Ramos (cell line): ENCODE measurements at regions not wholly inside any gene's neighbourhood (a gene's known extent, or its start where the extent isn't known, plus 50 kb on each side); places are given as distances from the start of the nearest gene placed in this dataset.
"Not testable (repeated sequence)": the region's sequence is repeated elsewhere in the genome, so short reads cannot be mapped to it uniquely, and the experiment has no call there.

Experiments used
- in situ Hi-C: fragments of 300-500 bp; cut with MboI; formaldehyde crosslinking; loops from one replicate; pipeline ENCODE4 v1.14.3; 2022; ENCODE audit warnings: low sequenced_read_pairs; ENCODE audit not compliant: unreplicated experiment

GRCh38 chr21:38908537-38908936 lies 102.8 kb downstream of the ETS2 start:
- in situ Hi-C loops, result no loop called here

GRCh38 chr21:38905752-38906151 lies 100.0 kb downstream of the ETS2 start:
- in situ Hi-C loops, result no loop called here

DNA sequence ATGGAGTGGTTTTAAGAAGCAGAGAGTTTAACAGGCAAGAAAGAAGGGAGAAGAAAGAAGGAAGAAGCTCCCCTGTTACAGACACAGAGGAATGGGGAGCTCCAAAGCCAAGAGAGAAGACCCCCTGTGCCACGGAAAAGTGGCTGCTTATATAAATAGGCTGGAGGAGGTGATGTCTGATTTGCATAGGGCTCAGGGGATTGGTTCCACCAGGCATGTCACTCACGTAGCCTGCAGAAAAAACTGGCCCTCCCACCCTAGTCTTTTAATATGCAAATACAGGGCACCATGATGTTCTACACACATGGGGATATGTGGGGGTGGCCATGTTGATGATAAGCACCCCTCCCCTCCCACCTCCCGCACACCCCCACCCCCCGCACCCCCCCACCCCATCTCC lies 99.6 kb downstream of the ETS2 start:
- in situ Hi-C loops, result no loop called here

DNA sequence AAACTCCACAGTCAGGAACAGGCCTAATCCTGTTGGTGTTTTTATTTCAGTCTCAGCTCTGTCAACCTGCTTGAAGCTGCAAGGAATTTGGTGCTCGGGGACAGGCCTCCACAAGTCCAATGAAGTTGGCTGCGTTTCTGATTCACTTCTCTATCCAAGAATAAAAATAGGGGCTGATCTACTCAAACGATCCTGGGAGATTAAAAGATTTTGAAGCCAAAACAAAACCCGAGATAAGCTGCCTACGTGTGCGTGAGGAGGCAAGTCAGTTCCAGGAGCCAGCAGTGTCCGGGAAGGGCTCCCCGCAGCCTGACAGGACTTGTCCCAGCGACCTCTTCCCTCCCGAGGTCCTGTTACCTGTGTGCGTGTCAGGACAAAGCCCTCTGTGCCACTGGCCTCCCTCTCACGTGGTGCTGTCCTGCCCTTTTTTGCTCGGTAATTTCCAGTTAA lies 98.0 kb downstream of the ETS2 start:
- in situ Hi-C loops, result no loop called here

DNA sequence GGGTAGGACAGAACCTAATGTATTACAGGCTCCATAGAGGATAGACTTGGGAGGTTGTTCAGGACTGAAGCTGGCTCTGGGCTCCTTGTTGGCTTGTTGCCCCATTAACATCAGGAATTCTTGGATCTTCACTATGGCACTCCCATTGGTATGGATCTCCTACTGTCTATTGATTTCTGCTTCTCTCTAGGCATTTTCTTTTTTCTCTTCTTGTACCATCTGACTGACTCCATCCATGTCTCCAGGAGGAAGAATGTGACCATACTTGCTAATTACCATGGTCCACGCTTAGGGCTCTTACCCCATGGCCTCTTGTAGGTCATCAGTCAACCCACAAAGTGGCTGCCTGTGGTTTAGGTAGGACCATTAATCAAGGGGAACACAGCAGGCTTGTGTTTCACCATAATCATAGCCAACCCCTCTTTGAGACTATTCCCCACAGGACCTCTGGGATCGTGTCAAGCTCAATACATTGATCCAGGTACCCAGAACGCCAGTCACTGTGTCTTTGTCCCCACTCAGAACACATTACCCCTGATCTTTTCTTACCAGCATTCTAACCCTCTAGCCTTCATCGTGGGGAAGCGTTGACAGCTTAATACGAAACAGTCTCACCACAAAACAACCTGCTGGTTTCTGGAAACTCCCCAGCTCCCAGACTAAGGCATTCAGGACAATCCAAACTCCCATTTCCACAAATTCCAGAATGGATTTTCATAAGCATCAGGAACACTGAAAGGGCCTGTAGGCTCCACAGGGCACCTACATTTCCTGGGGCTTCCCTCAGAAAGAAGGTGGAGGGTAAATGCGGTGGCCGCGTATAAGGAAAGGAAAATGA lies 97.1 kb downstream of the ETS2 start:
- in situ Hi-C loops, result no loop called here

DNA sequence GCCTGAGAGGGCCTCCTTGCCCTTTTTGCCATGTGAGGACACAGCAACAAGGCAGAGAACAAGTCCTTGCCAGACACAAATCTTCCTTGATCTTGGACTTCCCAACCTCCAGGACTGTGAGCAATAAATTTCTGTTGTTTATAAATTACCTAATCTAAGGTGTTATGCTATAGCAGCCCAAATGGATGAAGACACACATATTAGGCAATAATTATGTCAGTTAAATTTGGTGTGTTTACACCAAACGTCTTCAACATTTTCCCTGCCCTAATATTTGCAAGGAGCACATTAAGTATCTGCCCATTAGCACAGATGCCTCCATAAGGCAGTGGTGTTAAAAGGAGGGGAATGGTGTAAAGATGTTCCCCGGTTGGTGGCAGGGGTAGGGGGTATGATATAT lies 94.8 kb downstream of the ETS2 start:
- in situ Hi-C loops, result no loop called here

GRCh38 chr21:38899985-38900384 lies 94.3 kb downstream of the ETS2 start:
- in situ Hi-C loops, result not testable (repeated sequence)

- in situ Hi-C loops, result no loop called here
Measured at GRCh38 chr21:38899277-38899947, 93.7 kb downstream of the ETS2 start.

GRCh38 chr21:38898422-38899096 lies 92.8 kb downstream of the ETS2 start:
- in situ Hi-C loops, result no loop called here

DNA sequence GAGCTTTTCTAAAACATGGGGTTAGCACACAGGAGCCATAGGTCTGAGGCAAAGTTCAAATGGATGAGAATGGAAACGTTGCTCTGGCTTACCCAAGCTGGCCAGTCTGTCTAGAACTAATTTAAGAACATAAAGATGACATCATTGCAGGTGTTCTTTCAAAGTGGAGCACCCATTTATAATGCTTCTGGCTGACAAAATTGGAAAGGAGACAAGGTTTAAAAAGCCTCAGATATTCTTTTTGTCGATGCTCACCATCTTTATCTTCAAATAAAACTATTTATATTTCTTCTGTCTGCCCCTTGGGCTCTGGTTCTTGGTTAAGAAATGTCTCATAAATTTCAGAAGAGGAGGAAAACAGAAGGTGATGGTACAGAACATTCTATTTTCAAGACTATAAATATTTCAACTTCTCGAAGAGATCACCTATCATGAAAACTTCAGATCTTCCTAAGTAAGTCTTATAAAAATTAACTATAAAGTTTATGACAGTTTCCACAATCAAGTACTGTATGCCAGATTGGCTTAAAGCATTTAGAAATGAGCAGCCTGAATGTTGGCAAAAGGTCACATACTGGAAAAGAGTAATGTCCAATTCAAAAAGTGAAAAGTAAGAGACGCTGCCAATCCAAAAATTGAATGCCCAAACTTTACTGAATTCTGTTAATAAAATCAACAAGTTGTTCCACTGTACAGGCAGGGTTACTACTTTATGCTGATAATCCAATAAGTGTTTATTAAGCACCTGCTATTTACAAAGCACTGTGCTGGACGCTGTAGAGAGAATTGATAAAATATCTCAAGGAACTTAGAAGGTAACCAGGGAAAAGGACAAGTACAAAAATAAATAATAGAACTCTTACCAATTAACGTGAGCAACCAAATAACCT lies 92.0 kb downstream of the ETS2 start:
- in situ Hi-C loops, result no loop called here

DNA sequence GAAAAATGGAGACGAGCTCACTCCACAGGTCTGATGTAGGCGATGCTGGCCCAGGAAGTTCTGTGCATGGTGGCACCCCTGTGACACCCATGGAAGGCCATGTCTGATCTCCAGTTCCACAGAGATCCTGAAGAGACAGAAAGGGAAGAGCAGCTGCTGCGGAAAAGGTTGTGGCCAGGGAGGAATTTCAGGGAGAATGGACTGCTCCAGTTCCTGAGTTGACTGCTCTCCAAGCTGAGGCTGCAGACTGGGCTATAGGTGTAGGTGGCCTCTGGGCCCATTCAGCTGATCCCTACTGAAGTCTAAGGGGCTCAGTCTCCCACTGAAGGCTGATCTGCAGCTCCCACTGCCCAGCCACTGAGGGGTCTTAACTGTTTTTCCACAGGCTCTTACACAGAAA lies 89.2 kb downstream of the ETS2 start:
- in situ Hi-C loops, result no loop called here

DNA sequence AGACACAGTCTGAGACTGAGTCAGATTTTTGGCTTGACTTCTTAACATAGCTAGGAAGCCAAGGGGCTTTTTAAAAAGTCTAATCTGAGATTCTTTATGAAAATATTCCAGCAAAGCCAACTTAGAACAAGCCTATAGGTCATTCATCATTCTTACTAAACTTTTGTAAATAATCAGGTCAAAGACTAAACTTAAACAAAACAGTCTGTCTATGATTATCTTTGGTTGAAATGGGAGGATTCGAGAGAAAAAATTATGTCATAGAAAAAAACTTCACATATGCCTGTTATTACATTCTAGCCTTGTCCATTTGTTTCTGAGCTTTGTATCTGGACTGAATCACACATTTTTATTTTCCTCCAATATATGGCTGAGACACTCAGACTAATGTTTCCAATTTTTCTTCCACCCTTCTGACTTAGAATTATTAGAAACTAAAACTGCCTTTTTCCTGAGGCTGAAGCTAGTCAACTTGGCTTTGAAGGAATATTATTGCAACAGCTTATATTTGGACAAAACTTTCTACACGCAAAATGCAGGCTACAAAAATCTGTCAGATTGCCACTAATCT lies 83.3 kb downstream of the ETS2 start:
- in situ Hi-C loops, result no loop called here

DNA sequence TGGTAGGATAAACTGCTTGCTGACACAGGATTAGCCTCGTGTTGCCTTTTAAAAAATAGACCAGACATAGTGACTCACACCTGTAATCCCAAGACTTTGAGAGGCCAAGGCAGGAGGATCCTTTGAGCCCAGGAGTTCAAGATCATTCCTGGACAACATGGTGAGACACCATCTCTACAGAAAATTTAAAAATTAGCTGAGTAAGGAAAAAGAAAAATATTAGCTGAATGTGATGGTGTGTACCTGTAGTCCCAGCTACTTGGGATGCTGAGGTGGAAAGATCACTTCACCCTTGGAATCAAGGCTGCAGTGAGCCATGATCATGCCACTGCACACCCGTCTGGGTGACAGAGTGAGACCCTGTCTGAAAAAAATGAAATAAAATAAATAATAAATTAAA lies 82.0 kb downstream of the ETS2 start:
- in situ Hi-C loops, result no loop called here

GRCh38 chr21:38887062-38887686 lies 81.4 kb downstream of the ETS2 start:
- in situ Hi-C loops, result no loop called here

- in situ Hi-C loops, result no loop called here
Measured at GRCh38 chr21:38885909-38886308, 80.2 kb downstream of the ETS2 start.

DNA sequence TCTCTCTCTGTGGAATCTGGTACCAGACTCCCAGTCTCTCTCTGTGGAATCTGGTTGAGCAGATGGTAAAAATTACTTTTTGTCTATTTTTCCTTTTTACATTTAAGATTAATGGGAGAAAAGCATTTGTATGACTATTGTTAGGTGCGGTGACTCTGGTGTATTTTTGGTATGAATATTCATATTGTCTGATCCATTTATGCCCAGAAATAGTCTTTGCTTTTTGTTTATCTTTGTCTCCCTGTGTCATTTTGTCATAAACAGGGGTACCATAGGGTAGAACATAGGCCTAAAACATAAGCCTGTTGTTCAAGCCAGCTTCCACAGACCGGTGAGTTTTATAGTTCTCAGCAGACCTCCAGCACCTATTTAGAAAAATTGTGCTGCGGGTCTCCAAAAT lies 78.7 kb downstream of the ETS2 start:
- in situ Hi-C loops, result no loop called here

- in situ Hi-C loops, result no loop called here
Measured at GRCh38 chr21:38883142-38883541, 77.4 kb downstream of the ETS2 start.

DNA sequence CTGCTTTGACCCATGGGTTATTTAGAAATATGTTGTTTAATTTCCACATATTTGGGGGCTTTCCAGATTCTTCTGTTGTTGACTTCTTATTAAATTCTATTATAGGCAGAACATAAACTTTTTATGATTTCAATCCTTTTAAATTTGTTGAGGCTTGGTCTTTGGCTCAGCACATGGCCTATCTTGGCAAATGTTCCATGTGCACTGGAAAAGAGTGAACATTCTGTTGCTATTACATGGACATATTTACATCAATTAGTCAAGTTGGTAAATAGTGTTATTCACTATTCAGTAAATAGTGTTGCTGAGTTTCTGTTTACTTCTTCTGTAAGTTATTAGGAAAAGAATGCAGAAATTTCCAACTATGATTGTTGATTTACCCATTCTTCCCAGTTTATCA lies 75.4 kb downstream of the ETS2 start:
- in situ Hi-C loops, result no loop called here

GRCh38 chr21:38880577-38880966 lies 74.8 kb downstream of the ETS2 start:
- in situ Hi-C loops, result no loop called here
